Transverse colon (tissue), 4 donors: ENCODE measurements at regions not wholly inside any gene's neighbourhood (a gene's known extent, or its start where the extent isn't known, plus 50 kb on each side); places are given as distances from the start of the nearest gene placed in this dataset.

Source experiments
- DNase-seq: peaks from one replicate; pipeline ENCODE4 v3.0.0-alpha.2; 2019
- H3K27ac ChIP-seq, 4 donors: fragments of 200-600 bp; sonication (generic); 2 replicates each; pipeline ENCODE4 v1.5.1; 2016 to 2018; ENCODE audit warnings: inconsistent platforms in 4 of 4
- H3K27me3 ChIP-seq: fragments of 200-600 bp; sonication (generic); 2 replicates; pipeline ENCODE4 v1.5.1; 2017; ENCODE audit warnings: inconsistent platforms
- H3K36me3 ChIP-seq, 4 donors: fragments of 200-600 bp; sonication (generic); 2 replicates each; pipeline ENCODE4 v1.5.1; 2017 to 2019; ENCODE audit warnings: inconsistent platforms in 4 of 4
- H3K4me1 ChIP-seq, 4 donors: fragments of 200-600 bp; sonication (generic); 2 replicates each; pipeline ENCODE4 v1.5.1; 2017 to 2020; ENCODE audit warnings: inconsistent platforms in 4 of 4
- H3K4me3 ChIP-seq, 4 donors: fragments of 200-600 bp; sonication (generic); 1 replicate in 1 of 4; 2 replicates in 3 of 4; pipeline versions ENCODE4 v1.5.1 to v1.6.1; 2017 to 2019; ENCODE audit warnings: inconsistent platforms in 4 of 4
- H3K9me3 ChIP-seq, 2 donors: fragments of 200-600 bp; sonication (generic); 2 replicates each; pipeline ENCODE4 v1.5.1; 2017 to 2019; ENCODE audit warnings: inconsistent platforms in 2 of 2
- EP300 ChIP-seq: sonication (generic); formaldehyde crosslinking; IDR thresholded peaks from one replicate; pipeline ENCODE4 v1.6.1; 2017; ENCODE audit warnings: antibody characterized with exemption, low read depth
- POLR2A ChIP-seq: fragments of 450-650 bp; IDR thresholded peaks from one replicate; pipeline ENCODE4 v1.6.1; 2016; ENCODE audit warnings: antibody characterized with exemption, mild to moderate bottlenecking, moderate library complexity
- POLR2AphosphoS5 ChIP-seq, 3 donors: sonication (generic); formaldehyde crosslinking; IDR thresholded peaks; one replicate each; pipeline ENCODE4 v1.6.1; 2016; ENCODE audit warnings: antibody characterized with exemption in 3 of 3
- WGBS, 2 donors: methylation state at CpG; one replicate each; pipeline ENCODE4 v1.1.5; 2018; ENCODE audit warnings: low coverage in 1 of 2; 5-methylcytosine and 5-hydroxymethylcytosine counted together
- in situ Hi-C, 4 donors: fragments of 200-750 bp; cut with MboI; loops; one replicate each; pipeline versions ENCODE4 v1.15.0 to v1.15.1; 2017; ENCODE audit warnings: low sequenced_read_pairs in 3 of 4, low pct_ligation_motif_present in 1 of 4, low pct_unique_long_range_greater_than_20kb in 1 of 4
- intact Hi-C: fragments of 100-400 bp; cut with DNase I; formaldehyde crosslinking; loops from one replicate; pipeline ENCODE4 v1.15.1; 2023; ENCODE audit warnings: low total_unique reads
- TF ChIP-seq, protein P1 (sequence below), 5 experiments: fragments of 200-600 bp in 3 of 5; fragments of 450-650 bp in 2 of 5; sonication (generic) in 3 of 5; IDR thresholded peaks; 1 replicate in 2 of 5; 2 replicates in 3 of 5; pipeline ENCODE4 v1.5.1; 2016 to 2017; ENCODE audit warnings: antibody characterized with exemption in 5 of 5, inconsistent platforms in 3 of 5, mild to moderate bottlenecking in 2 of 5, moderate library complexity in 1 of 5

DNA sequence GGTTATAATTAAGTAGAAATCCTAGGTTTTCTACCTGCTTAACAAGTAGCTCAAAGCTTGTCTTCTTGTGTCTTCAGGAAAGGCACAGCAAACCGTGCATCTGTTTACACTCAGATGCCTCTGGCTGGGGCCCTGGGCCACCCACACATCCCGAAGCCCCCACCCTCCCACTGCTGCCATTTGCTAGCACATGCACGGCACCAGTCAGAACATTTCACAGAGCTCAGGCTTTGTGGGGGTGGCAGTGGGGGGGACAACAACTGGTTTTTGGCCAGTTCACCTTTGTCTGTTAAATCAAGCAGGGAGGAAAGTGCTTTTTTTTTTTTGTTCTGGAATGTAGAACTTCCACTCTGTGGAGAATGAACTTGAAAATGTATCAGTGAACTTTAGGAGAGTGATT lies 77.7 kb downstream of the LINC00237 start:
- in situ Hi-C loops, result no loop called here
- TF ChIP-seq EP300, result no peak

DNA sequence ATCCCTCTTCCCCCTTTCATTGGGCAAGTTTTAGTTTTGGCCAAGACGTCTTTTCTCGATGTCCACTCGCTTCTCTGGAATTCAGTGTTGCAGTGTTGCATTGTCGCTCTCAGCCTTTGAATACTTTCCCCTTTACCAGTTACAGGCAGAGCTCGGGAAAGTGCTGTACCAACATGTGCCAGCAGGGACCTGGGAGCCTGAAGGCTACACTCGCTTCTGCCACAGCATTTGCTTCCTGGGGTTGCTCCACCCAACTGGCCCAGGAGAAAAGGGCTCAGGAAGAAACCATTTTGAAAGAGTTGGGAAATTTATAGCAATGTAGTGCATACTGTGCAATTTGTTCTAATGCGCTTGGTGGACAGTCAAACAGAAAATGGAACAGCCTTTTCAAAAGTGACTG lies 78.6 kb downstream of the LINC00237 start:
- Histone ChIP-seq H3K4me1 (no peaks in the 10 kb centered on the region), H3K36me3 (no peaks in the 10 kb centered on the region), H3K9me3 (no peaks in the 10 kb centered on the region), H3K4me3 (no peak overlapping the region), H3K27me3 (peaks cover 3% of the 10 kb centered on the region), H3K27ac (no peak overlapping the region)
- TF ChIP-seq EP300 (no peak), POLR2A (no peak), POLR2AphosphoS5 (IDR thresholded peaks at IDR 0.05) (no peak)
- TF ChIP-seq, protein P1, sequence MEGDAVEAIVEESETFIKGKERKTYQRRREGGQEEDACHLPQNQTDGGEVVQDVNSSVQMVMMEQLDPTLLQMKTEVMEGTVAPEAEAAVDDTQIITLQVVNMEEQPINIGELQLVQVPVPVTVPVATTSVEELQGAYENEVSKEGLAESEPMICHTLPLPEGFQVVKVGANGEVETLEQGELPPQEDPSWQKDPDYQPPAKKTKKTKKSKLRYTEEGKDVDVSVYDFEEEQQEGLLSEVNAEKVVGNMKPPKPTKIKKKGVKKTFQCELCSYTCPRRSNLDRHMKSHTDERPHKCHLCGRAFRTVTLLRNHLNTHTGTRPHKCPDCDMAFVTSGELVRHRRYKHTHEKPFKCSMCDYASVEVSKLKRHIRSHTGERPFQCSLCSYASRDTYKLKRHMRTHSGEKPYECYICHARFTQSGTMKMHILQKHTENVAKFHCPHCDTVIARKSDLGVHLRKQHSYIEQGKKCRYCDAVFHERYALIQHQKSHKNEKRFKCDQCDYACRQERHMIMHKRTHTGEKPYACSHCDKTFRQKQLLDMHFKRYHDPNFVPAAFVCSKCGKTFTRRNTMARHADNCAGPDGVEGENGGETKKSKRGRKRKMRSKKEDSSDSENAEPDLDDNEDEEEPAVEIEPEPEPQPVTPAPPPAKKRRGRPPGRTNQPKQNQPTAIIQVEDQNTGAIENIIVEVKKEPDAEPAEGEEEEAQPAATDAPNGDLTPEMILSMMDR (IDR thresholded peaks at IDR 0.05), result no peak
- in situ Hi-C loops, result no loop called here
- intact Hi-C loops, result no loop called here
- DNase-seq, result no peak
- 79 to 88% methylated on average over 1 to 7 of the region's 7 CpGs for WGBS, 2 donors

More for the DNA sequence above, 77.7 kb downstream of the LINC00237 start:
- no peak overlapping the region for H3K4me3 ChIP-seq
- H3K9me3 ChIP-seq, result no peaks in the 10 kb centered on the region
- intact Hi-C loops, result no loop called here
- peaks cover 3% of the 10 kb centered on the region for H3K27me3 ChIP-seq
- 27% methylated on average over 3 of the region's 3 CpGs; no CpG with 5 or more reads in 1 of the 2 donors for WGBS, 2 donors
- no peaks in the 10 kb centered on the region for H3K4me1 ChIP-seq
- no peak for DNase-seq
- no peaks in the 10 kb centered on the region for H3K36me3 ChIP-seq
- H3K27ac ChIP-seq, result no peak overlapping the region

DNA sequence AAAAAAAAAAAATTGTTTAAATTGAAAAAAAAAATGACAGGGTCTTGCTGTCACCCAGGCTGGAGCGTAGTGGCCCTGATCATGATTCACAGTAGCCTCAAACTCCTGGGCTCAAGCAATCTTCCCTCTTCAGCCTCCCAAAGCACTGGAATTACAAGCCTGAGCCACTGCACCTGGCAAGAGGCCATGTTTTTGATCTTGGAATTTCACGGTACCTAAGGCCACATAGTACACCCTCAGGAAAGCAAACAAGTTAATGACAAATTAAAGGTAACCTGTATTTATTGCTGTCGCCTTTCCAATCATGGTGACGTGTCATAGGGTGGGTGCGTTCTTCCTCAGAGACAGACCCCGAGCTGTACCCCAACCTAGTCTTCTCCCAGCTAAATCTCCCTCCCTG lies 79.2 kb downstream of the LINC00237 start:
- H3K9me3 ChIP-seq, result no peaks in the 10 kb centered on the region
- no peak for DNase-seq
- TF ChIP-seq POLR2A (no peak), POLR2AphosphoS5 (IDR thresholded peaks at IDR 0.05) (no peak), EP300 (no peak)
- TF ChIP-seq, protein P1 (IDR thresholded peaks at IDR 0.05), result no peak
- H3K4me3 ChIP-seq, result no peak overlapping the region
- 75 to 84% methylated on average over 6 of the region's 6 CpGs for WGBS, 2 donors
- H3K27ac ChIP-seq, result no peak overlapping the region
- peaks cover 3% of the 10 kb centered on the region for H3K27me3 ChIP-seq
- no peaks in the 10 kb centered on the region for H3K4me1 ChIP-seq
- in situ Hi-C loops (no loop called here), intact Hi-C loops (no loop called here)
- no peaks in the 10 kb centered on the region for H3K36me3 ChIP-seq

DNA sequence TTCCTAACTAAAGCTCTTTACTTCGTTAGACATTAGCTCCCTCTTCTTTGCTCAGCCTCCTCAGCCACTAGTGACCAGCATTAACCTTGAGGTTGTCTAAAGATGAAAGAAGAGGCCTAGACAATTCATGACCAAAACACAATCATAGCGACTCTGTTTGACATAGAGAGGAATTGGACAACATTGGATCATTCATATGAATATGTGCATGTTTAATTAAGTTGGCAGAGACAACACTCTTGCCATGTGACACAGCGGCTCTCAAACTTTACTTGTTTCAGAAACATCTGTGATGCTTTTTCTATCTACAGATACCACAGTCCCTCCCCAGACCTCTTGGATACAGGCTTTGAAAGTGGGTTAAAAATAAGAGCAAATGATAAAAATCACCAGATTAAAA lies 81.7 kb downstream of the LINC00237 start:
- DNase-seq, result no peak
- in situ Hi-C loops, result no loop called here
- no peak overlapping the region for H3K4me3 ChIP-seq
- TF ChIP-seq POLR2A (no peak), EP300 (no peak), POLR2AphosphoS5 (IDR thresholded peaks at IDR 0.05) (no peak)
- TF ChIP-seq, protein P1 (IDR thresholded peaks at IDR 0.05), result no peak
- no peaks in the 10 kb centered on the region for H3K4me1 ChIP-seq
- H3K9me3 ChIP-seq, result no peaks in the 10 kb centered on the region
- H3K27me3 ChIP-seq, result peaks cover 14% of the 10 kb centered on the region
- no peak overlapping the region for H3K27ac ChIP-seq
- 80 to 86% methylated on average over 3 of the region's 3 CpGs for WGBS, 2 donors
- intact Hi-C loops, result no loop called here
- H3K36me3 ChIP-seq, result no peaks in the 10 kb centered on the region

DNA sequence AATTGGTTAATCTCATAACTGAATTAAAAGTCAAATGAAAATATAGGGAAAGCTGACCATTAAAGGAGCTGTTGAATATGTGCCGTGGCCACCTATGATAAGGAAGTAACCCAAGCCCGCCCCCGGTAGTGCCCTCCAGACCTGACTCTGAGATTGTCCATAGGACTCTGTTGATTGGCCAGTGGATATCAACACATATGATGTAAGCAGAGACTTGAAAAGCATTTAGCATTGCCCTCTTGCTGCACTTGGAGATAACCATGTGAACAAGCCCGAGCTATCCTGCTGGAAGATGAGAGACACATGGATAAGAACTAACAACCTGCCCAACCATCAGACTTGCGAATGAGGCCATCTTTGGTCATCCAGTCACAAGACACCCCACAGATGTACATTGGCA lies 83.2 kb downstream of the LINC00237 start:
- intact Hi-C loops (no loop called here), in situ Hi-C loops (no loop called here)
- Histone ChIP-seq H3K9me3 (no peaks in the 10 kb centered on the region), H3K27me3 (peaks cover 16% of the 10 kb centered on the region), H3K27ac (no peak overlapping the region), H3K36me3 (no peaks in the 10 kb centered on the region), H3K4me3 (no peak overlapping the region), H3K4me1 (no peaks in the 10 kb centered on the region)
- DNase-seq, result no peak
- TF ChIP-seq POLR2A, result no peak
- TF ChIP-seq, protein P1 (IDR thresholded peaks at IDR 0.05), result no peak
- WGBS, 2 donors, result 80 to 96% methylated on average over 2 to 5 of the region's 5 CpGs
